ENCODE measurements at regions not wholly inside any gene's neighbourhood (a gene's known extent, or its start where the extent isn't known, plus 50 kb on each side); places are given as distances from the start of the nearest gene placed in this dataset.

DNA sequence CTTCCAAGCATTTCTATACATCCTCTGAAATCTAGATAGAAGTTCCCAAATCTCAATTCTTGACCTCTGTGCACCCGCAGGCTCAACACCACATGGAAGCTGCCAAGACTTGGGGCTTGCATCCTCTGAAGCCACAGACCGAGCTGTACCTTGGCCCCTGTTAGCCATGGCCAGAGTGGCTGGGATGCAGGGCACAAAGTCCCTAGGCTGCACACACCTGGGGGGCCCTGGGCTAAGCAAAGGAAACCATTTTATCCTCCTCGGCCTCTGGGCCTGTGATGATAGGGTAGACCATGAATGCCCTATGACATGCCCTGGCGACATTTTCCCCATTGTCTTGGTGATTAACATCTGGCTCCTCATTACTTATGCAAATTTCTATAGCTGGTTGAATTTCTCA is 97.1 kb upstream of the CCDC39 start:
- TF ChIP-seq CTCF (IDR thresholded peaks at IDR 0.05; ENCODE audit: insufficient read depth, low read length) (no peak), POLR2AphosphoS5 (IDR thresholded peaks at IDR 0.05; ENCODE audit: low read depth) (no peak)
- TF ChIP-seq, protein P1, sequence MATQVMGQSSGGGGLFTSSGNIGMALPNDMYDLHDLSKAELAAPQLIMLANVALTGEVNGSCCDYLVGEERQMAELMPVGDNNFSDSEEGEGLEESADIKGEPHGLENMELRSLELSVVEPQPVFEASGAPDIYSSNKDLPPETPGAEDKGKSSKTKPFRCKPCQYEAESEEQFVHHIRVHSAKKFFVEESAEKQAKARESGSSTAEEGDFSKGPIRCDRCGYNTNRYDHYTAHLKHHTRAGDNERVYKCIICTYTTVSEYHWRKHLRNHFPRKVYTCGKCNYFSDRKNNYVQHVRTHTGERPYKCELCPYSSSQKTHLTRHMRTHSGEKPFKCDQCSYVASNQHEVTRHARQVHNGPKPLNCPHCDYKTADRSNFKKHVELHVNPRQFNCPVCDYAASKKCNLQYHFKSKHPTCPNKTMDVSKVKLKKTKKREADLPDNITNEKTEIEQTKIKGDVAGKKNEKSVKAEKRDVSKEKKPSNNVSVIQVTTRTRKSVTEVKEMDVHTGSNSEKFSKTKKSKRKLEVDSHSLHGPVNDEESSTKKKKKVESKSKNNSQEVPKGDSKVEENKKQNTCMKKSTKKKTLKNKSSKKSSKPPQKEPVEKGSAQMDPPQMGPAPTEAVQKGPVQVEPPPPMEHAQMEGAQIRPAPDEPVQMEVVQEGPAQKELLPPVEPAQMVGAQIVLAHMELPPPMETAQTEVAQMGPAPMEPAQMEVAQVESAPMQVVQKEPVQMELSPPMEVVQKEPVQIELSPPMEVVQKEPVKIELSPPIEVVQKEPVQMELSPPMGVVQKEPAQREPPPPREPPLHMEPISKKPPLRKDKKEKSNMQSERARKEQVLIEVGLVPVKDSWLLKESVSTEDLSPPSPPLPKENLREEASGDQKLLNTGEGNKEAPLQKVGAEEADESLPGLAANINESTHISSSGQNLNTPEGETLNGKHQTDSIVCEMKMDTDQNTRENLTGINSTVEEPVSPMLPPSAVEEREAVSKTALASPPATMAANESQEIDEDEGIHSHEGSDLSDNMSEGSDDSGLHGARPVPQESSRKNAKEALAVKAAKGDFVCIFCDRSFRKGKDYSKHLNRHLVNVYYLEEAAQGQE (IDR thresholded peaks at IDR 0.05; ENCODE audit: insufficient replicate concordance, low read depth) = no peak
